OCI-M2 (cell line): ENCODE measurements at regions not wholly inside any gene's neighbourhood (a gene's known extent, or its start where the extent isn't known, plus 50 kb on each side); places are given as distances from the start of the nearest gene placed in this dataset.

Experiments
- DNase-seq: peaks from one replicate; lab custom pipeline; 2025; ENCODE audit not compliant: unreplicated experiment; lab: John Stamatoyannopoulos, UW

GRCh38 chr13:53807251-53807834, 778.7 kb downstream of the OLFM4 start:
- no peak for DNase-seq

- DNase-seq: no peak
Observed at GRCh38 chr13:53821632-53822031, 793.0 kb downstream of the OLFM4 start.

- DNase-seq: no peak
Observed at GRCh38 chr13:53822136-53822535, 793.5 kb downstream of the OLFM4 start.

GRCh38 chr13:53839461-53839860, 810.8 kb downstream of the OLFM4 start:
- no peak for DNase-seq

GRCh38 chr13:53844473-53845146, 816.0 kb downstream of the OLFM4 start:
- DNase-seq: no peak

GRCh38 chr13:53847502-53847901, 818.9 kb downstream of the OLFM4 start:
- DNase-seq: no peak

GRCh38 chr13:53848366-53848961, 819.9 kb downstream of the OLFM4 start:
- no peak for DNase-seq

- no peak for DNase-seq
Observed at GRCh38 chr13:53854321-53854720, 825.7 kb downstream of the OLFM4 start.

GRCh38 chr13:53856573-53857195, 828.1 kb downstream of the OLFM4 start:
- no peak for DNase-seq

GRCh38 chr13:53863520-53863919, 834.9 kb downstream of the OLFM4 start:
- DNase-seq: no peak

- DNase-seq: no peak
Observed at GRCh38 chr13:53873558-53873957, 844.9 kb downstream of the OLFM4 start.

- no peak for DNase-seq
Observed at GRCh38 chr13:53878861-53879260, 850.2 kb downstream of the OLFM4 start.

- no peak for DNase-seq
Observed at GRCh38 chr13:53885997-53886396, 857.4 kb downstream of the OLFM4 start.

- no peak for DNase-seq
Observed at GRCh38 chr13:53890696-53891095, 862.1 kb downstream of the OLFM4 start.

- DNase-seq: no peak
Observed at GRCh38 chr13:53901593-53901992, 873.0 kb downstream of the OLFM4 start.

- DNase-seq: no peak
Observed at GRCh38 chr13:53907891-53908290, 879.3 kb downstream of the OLFM4 start.

- DNase-seq: no peak
Observed at GRCh38 chr13:53920916-53921315, 892.3 kb downstream of the OLFM4 start.

GRCh38 chr13:53921473-53921872, 892.9 kb downstream of the OLFM4 start:
- DNase-seq: no peak

- DNase-seq: no peak
Observed at GRCh38 chr13:53941588-53942190, 913.1 kb downstream of the OLFM4 start.

GRCh38 chr13:53946500-53946899, 917.9 kb downstream of the OLFM4 start:
- no peak for DNase-seq

- DNase-seq: no peak
Observed at GRCh38 chr13:53953183-53953582, 924.6 kb downstream of the OLFM4 start.
